ENCODE measurements at regions not wholly inside any gene's neighbourhood (a gene's known extent, or its start where the extent isn't known, plus 50 kb on each side); places are given as distances from the start of the nearest gene placed in this dataset.

- TF ChIP-seq CTCF (conservative IDR thresholded peaks at IDR 0.05; ENCODE audit: low read depth, low read length): no peak
- TF ChIP-seq EZH2phosphoT487 (IDR thresholded peaks at IDR 0.05; ENCODE audit: borderline replicate concordance, low read length): no peak
- no peak for TF ChIP-seq EZH2 (IDR thresholded peaks at IDR 0.05; ENCODE audit: low read length, unreplicated experiment)
These were observed 1105.4 kb downstream of the TUSC7 start for GRCh38 chr3:117814975-117815374.

Data from PC-3 (cell line).